ENCODE measurements at regions not wholly inside any gene's neighbourhood (a gene's known extent, or its start where the extent isn't known, plus 50 kb on each side); places are given as distances from the start of the nearest gene placed in this dataset.

DNA sequence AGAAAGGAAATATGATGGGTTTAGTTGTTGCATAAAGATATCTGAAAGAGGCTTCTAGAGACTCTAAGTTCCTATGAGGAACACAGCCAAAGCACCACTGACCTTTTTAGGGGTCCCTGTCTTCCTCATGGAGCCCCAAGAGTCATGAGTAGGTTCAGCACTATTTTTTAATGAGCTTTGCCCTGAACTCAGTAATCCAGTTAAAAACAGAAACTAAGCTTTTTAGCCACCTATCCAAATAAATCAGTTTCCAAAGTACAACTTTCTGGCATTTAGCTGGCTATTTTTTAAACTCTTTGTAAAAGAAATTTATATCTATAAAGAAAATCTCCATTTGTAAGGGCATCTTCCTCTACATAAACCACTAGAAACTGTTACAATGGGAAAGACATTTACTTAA lies 241.8 kb upstream of the UBASH3B start (continued):
- TF ChIP-seq, protein P1, sequence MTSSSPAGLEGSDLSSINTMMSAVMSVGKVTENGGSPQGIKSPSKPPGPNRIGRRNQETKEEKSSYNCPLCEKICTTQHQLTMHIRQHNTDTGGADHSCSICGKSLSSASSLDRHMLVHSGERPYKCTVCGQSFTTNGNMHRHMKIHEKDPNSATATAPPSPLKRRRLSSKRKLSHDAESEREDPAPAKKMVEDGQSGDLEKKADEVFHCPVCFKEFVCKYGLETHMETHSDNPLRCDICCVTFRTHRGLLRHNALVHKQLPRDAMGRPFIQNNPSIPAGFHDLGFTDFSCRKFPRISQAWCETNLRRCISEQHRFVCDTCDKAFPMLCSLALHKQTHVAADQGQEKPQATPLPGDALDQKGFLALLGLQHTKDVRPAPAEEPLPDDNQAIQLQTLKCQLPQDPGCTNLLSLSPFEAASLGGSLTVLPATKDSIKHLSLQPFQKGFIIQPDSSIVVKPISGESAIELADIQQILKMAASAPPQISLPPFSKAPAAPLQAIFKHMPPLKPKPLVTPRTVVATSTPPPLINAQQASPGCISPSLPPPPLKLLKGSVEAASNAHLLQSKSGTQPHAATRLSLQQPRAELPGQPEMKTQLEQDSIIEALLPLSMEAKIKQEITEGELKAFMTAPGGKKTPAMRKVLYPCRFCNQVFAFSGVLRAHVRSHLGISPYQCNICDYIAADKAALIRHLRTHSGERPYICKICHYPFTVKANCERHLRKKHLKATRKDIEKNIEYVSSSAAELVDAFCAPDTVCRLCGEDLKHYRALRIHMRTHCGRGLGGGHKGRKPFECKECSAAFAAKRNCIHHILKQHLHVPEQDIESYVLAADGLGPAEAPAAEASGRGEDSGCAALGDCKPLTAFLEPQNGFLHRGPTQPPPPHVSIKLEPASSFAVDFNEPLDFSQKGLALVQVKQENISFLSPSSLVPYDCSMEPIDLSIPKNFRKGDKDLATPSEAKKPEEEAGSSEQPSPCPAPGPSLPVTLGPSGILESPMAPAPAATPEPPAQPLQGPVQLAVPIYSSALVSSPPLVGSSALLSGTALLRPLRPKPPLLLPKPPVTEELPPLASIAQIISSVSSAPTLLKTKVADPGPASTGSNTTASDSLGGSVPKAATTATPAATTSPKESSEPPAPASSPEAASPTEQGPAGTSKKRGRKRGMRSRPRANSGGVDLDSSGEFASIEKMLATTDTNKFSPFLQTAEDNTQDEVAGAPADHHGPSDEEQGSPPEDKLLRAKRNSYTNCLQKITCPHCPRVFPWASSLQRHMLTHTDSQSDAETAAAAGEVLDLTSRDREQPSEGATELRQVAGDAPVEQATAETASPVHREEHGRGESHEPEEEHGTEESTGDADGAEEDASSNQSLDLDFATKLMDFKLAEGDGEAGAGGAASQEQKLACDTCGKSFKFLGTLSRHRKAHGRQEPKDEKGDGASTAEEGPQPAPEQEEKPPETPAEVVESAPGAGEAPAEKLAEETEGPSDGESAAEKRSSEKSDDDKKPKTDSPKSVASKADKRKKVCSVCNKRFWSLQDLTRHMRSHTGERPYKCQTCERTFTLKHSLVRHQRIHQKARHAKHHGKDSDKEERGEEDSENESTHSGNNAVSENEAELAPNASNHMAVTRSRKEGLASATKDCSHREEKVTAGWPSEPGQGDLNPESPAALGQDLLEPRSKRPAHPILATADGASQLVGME (CRISPR knock-in tag; IDR thresholded peaks at IDR 0.05), result no peak
- TF ChIP-seq, protein P2, sequence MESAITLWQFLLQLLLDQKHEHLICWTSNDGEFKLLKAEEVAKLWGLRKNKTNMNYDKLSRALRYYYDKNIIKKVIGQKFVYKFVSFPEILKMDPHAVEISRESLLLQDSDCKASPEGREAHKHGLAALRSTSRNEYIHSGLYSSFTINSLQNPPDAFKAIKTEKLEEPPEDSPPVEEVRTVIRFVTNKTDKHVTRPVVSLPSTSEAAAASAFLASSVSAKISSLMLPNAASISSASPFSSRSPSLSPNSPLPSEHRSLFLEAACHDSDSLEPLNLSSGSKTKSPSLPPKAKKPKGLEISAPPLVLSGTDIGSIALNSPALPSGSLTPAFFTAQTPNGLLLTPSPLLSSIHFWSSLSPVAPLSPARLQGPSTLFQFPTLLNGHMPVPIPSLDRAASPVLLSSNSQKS (CRISPR knock-in tag; IDR thresholded peaks at IDR 0.05), result no peak
- TF ChIP-seq MEIS2 (IDR thresholded peaks at IDR 0.05; ENCODE audit: partially characterized antibody), result no peak
- no peak for TF ChIP-seq ZNF124 (CRISPR knock-in tag; IDR thresholded peaks at IDR 0.05)

DNA sequence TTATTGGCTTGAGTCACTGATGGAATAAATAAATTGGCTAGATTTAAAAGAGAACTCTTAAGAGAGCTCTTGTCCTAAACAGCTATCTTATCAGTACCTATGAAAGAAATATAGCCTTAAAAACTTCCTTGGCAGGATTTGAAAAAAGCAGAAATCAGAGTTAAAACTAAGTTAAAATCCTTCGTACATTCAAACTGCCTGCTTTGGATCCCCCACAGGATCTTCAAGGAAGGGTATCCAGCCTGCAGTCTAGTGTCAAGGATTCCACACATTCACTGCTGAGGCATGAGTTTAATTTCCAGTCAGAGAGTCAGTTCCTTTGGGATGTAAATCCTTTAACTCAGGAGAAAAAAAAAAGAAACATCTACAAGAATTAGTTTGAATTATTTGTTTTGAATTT lies 242.9 kb upstream of the UBASH3B start:
- Histone ChIP-seq H3K9me1 (ENCODE audit: control insufficient read depth, insufficient read depth, low read length) (no peaks in the 10 kb centered on the region), H3K4me3 (no peak overlapping the region), H3K27ac (ENCODE audit: extremely low read depth, low read depth, low read length) (no peak overlapping the region), H3K4me1 (replicated peaks in 1 of 2; ENCODE audit: control insufficient read depth in 2 of 2, insufficient read depth in 2 of 2, low read length in 2 of 2) (no peaks in the 10 kb centered on the region), H2AFZ (ENCODE audit: low read depth, low read length) (no peak overlapping the region), H3K36me3 (ENCODE audit: control insufficient read depth, insufficient read depth, low read length) (no peaks in the 10 kb centered on the region), H3K79me2 (ENCODE audit: control insufficient read depth, insufficient read depth, low read length) (no peaks in the 10 kb centered on the region), H3K9ac (ENCODE audit: insufficient read depth in 1 of 2, low read depth in 2 of 2, low read length in 2 of 2) (no peak overlapping the region), H3K27me3 (ENCODE audit: control insufficient read depth in 2 of 2, insufficient read depth in 2 of 2, low read length in 2 of 2) (no peaks in the 10 kb centered on the region), H3K4me2 (ENCODE audit: insufficient read depth, low read length) (no peak overlapping the region), H4K20me1 (replicated peaks; ENCODE audit: control insufficient read depth, insufficient read depth, low read length) (no peaks in the 10 kb centered on the region), H3K9me3 (replicated peaks; ENCODE audit: control insufficient read depth, insufficient read depth, low read depth, low read length) (no peaks in the 10 kb centered on the region)
- intact Hi-C loops (cut with micrococcal nuclease), result no loop called here
- 0% methylated on average over 1 of the region's 1 CpG for WGBS (ENCODE audit: insufficient coverage, low coverage, missing lambda C conversion rate)
- ChIA-PET POLR2A (no interaction called here), CTCF (ENCODE audit: low intra/inter-chr PET ratio) (no interaction called here)
- in situ Hi-C loops (cut with MboI), result no loop called here
- no peak for ATAC-seq
- no TSS peak for BruUV-seq (replicated peaks)
- DNase-seq (ENCODE audit: extremely low read depth in 1 of 4, low spot score in 3 of 4), result no peak
- no peak for FAIRE-seq
- TF ChIP-seq NFATC3 (IDR thresholded peaks at IDR 0.05) (no peak), PYGO2 (tag; IDR thresholded peaks at IDR 0.05) (no peak), SETDB1 (IDR thresholded peaks at IDR 0.05; ENCODE audit: low read length) (no peak), HDAC2 (IDR thresholded peaks at IDR 0.05) (no peak), ELF1 (tag; IDR thresholded peaks at IDR 0.05) (no peak), MTA3 (IDR thresholded peaks at IDR 0.05; ENCODE audit: borderline replicate concordance) (no peak)
- TF ChIP-seq, protein P1 (CRISPR knock-in tag; IDR thresholded peaks at IDR 0.05), result no peak

All from K562 (cell line).